ENCODE measurements at regions not wholly inside any gene's neighbourhood (a gene's known extent, or its start where the extent isn't known, plus 50 kb on each side); places are given as distances from the start of the nearest gene placed in this dataset.

DNA sequence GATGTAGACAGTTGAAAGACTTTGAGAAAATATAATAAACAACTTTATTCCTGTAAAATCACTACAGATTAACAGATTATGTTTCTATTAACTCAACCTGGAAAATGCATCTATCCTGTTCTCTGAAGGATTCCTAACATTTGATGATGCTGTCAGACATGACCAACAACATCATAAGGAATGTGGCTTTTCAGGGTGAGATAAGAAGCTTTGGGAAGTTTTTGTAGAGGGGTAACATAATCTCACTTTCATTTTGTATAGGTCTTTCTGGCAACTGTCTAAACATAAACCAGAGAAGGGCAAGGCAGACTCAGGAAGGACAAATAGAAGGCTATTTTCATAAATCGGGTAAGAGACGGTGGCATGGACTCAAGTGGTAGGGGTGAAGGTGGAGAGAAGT, 112.2 kb downstream of the TES start:
- no peaks in the 10 kb centered on the region for H3K36me3 ChIP-seq (ENCODE audit: control insufficient read depth, insufficient read depth, low read length)
- ChIA-PET POLR2A (no interaction called here), CTCF (ENCODE audit: low intra/inter-chr PET ratio) (no interaction called here)
- no peak overlapping the region for H3K4me3 ChIP-seq
- TF ChIP-seq HMGXB4 (CRISPR knock-in tag; IDR thresholded peaks at IDR 0.05), result no peak
- TF ChIP-seq, protein P1, sequence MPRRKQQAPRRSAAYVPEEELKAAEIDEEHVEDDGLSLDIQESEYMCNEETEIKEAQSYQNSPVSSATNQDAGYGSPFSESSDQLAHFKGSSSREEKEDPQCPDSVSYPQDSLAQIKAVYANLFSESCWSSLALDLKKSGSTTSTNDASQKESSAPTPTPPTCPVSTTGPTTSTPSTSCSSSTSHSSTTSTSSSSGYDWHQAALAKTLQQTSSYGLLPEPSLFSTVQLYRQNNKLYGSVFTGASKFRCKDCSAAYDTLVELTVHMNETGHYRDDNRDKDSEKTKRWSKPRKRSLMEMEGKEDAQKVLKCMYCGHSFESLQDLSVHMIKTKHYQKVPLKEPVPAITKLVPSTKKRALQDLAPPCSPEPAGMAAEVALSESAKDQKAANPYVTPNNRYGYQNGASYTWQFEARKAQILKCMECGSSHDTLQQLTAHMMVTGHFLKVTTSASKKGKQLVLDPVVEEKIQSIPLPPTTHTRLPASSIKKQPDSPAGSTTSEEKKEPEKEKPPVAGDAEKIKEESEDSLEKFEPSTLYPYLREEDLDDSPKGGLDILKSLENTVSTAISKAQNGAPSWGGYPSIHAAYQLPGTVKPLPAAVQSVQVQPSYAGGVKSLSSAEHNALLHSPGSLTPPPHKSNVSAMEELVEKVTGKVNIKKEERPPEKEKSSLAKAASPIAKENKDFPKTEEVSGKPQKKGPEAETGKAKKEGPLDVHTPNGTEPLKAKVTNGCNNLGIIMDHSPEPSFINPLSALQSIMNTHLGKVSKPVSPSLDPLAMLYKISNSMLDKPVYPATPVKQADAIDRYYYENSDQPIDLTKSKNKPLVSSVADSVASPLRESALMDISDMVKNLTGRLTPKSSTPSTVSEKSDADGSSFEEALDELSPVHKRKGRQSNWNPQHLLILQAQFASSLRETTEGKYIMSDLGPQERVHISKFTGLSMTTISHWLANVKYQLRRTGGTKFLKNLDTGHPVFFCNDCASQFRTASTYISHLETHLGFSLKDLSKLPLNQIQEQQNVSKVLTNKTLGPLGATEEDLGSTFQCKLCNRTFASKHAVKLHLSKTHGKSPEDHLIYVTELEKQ (CRISPR knock-in tag; IDR thresholded peaks at IDR 0.05), result no peak
- no peak for TF ChIP-seq L3MBTL2 (IDR thresholded peaks at IDR 0.05)
- TF ChIP-seq NFRKB (IDR thresholded peaks at IDR 0.05; ENCODE audit: low read depth), result no peak
- no peak for TF ChIP-seq NBN (IDR thresholded peaks at IDR 0.05; ENCODE audit: low read depth)
- no peak for TF ChIP-seq TSC22D4 (tag; IDR thresholded peaks at IDR 0.05)
- TF ChIP-seq MYNN (IDR thresholded peaks at IDR 0.05), result no peak
- no peak for TF ChIP-seq MYNN (CRISPR knock-in tag; IDR thresholded peaks at IDR 0.05)
- no peak for TF ChIP-seq MCM7 (IDR thresholded peaks at IDR 0.05)
- TF ChIP-seq ZNF589 (CRISPR knock-in tag; IDR thresholded peaks at IDR 0.05; ENCODE audit: low read depth), result no peak
- TF ChIP-seq, protein P2, sequence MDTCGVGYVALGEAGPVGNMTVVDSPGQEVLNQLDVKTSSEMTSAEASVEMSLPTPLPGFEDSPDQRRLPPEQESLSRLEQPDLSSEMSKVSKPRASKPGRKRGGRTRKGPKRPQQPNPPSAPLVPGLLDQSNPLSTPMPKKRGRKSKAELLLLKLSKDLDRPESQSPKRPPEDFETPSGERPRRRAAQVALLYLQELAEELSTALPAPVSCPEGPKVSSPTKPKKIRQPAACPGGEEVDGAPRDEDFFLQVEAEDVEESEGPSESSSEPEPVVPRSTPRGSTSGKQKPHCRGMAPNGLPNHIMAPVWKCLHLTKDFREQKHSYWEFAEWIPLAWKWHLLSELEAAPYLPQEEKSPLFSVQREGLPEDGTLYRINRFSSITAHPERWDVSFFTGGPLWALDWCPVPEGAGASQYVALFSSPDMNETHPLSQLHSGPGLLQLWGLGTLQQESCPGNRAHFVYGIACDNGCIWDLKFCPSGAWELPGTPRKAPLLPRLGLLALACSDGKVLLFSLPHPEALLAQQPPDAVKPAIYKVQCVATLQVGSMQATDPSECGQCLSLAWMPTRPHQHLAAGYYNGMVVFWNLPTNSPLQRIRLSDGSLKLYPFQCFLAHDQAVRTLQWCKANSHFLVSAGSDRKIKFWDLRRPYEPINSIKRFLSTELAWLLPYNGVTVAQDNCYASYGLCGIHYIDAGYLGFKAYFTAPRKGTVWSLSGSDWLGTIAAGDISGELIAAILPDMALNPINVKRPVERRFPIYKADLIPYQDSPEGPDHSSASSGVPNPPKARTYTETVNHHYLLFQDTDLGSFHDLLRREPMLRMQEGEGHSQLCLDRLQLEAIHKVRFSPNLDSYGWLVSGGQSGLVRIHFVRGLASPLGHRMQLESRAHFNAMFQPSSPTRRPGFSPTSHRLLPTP (IDR thresholded peaks at IDR 0.05; ENCODE audit: borderline replicate concordance, extremely low read depth, insufficient read length), result no peak
- TF ChIP-seq CXXC5 (CRISPR knock-in tag; IDR thresholded peaks at IDR 0.05), result no peak
- TF ChIP-seq EP300 (IDR thresholded peaks at IDR 0.05; ENCODE audit: low read length), result no peak
- TF ChIP-seq MAFF (IDR thresholded peaks at IDR 0.05; ENCODE audit: low read length), result no peak
- no peak for TF ChIP-seq ATF1 (CRISPR knock-in tag; IDR thresholded peaks at IDR 0.05)
- no peak for TF ChIP-seq ATF1 (tag; IDR thresholded peaks at IDR 0.05)
- no peak for TF ChIP-seq JUNB (CRISPR knock-in tag; conservative IDR thresholded peaks at IDR 0.05)
- TF ChIP-seq ZNF354B (CRISPR knock-in tag; IDR thresholded peaks at IDR 0.05), result no peak
- no peak for TF ChIP-seq U2AF1 (optimal IDR thresholded peaks at IDR 0.05; ENCODE audit: low read depth, low read length)
- DNase-seq (ENCODE audit: extremely low read depth in 1 of 4, low spot score in 3 of 4), result no peak
- no peaks in the 10 kb centered on the region for H3K4me1 ChIP-seq (replicated peaks in 1 of 2; ENCODE audit: control insufficient read depth in 2 of 2, insufficient read depth in 2 of 2, low read length in 2 of 2)
- no peaks in the 10 kb centered on the region; a peak in 1 of 5 replicates for H3K27me3 ChIP-seq (ENCODE audit: control insufficient read depth in 2 of 2, insufficient read depth in 2 of 2, low read length in 2 of 2)
- ATAC-seq, result no peak
- in situ Hi-C loops (cut with MboI) (no loop called here), intact Hi-C loops (cut with micrococcal nuclease) (no loop called here)
- H4K20me1 ChIP-seq (replicated peaks; ENCODE audit: control insufficient read depth, insufficient read depth, low read length), result no peaks in the 10 kb centered on the region
- H3K9me1 ChIP-seq (ENCODE audit: control insufficient read depth, insufficient read depth, low read length), result no peaks in the 10 kb centered on the region
- no peak overlapping the region for H3K27ac ChIP-seq (ENCODE audit: extremely low read depth, low read depth, low read length)
- BruUV-seq (replicated peaks), result no TSS peak
- no peak for FAIRE-seq
- 3% methylated on average over 2 of the region's 2 CpGs for WGBS (ENCODE audit: insufficient coverage, low coverage, missing lambda C conversion rate)
- H3K79me2 ChIP-seq (ENCODE audit: control insufficient read depth, insufficient read depth, low read length), result no peaks in the 10 kb centered on the region
- H3K4me2 ChIP-seq (ENCODE audit: insufficient read depth, low read length), result no peak overlapping the region
- H3K9me3 ChIP-seq (replicated peaks; ENCODE audit: control insufficient read depth, insufficient read depth, low read depth, low read length), result no peaks in the 10 kb centered on the region
- no peak overlapping the region for H2AFZ ChIP-seq (ENCODE audit: low read depth, low read length)
- H3K9ac ChIP-seq (ENCODE audit: insufficient read depth in 1 of 2, low read depth in 2 of 2, low read length in 2 of 2), result no peak overlapping the region

Measured in K562 (cell line).